Activated gamma-delta T cell treated with Interleukin-2 at 50 U/mL for 16 hours (primary cell): ENCODE measurements at regions not wholly inside any gene's neighbourhood (a gene's known extent, or its start where the extent isn't known, plus 50 kb on each side); places are given as distances from the start of the nearest gene placed in this dataset.

ENCODE experiments used
- DNase-seq: peaks from one replicate; pipeline ENCODE4 v3.0.0-alpha.2; 2020

DNA sequence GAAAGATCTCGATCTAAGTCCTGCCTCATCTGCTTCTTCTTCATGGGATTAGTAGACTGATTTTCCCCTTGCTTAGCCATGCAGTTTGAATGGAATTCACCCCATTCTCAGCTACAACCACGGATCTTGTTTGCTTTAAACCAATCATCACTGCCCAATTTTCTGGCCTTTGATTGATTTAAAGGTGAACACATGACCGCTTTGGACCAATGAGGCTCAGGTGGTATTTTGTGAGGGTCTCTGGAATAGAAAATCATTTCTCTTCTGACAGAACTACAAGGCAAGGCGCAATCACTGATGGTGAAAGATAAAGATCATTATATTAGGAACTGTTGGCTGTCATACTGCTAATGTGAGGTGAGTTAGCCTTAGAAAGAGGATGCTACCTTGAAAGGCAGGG lies 213.0 kb upstream of the PLEKHG7 start:
- DNase-seq = no peak

DNA sequence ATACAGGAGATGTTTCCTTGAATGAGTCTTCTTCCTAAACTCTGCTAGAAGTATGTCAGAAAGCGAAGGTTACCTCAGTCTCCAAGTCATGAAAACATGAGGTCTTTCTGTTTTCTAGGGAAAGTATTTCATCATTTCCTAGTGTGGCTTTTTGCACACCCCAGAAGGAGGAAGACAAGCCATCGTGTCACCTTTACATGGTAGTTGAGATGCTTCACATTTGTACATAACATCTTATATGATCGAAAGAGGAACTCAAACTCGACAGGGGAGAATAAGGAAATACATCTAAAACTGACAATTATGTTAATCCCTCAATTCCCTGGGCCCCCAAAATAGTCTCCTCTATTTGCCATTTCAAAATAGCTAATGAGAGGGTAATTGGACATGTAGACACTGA lies 214.1 kb upstream of the PLEKHG7 start:
- DNase-seq = no peak

- no peak for DNase-seq
Observed at GRCh38 chr12:92487138-92487485, 215.7 kb upstream of the PLEKHG7 start.

- DNase-seq = no peak
Observed at GRCh38 chr12:92486443-92487137, 216.2 kb upstream of the PLEKHG7 start.

GRCh38 chr12:92485351-92486348 lies 217.1 kb upstream of the PLEKHG7 start:
- no peak for DNase-seq

DNA sequence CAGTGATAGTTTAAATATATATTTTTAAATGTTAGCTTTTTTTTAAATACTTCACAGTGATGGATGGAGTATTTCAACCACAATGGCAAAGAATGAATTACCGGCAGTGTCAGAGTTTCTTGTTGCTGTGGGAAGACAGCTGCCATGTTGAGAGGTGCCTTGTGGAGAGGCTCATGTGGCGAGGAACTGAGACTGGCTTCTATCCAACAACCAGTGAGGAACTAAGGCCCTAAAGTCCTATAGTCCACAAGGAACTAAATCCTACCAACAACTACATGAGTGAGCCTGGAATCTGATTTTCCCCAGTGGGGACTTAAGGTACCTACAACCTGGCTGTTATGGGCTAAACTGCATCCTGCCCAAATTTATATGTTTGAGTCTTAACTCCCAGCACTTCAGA lies 220.2 kb upstream of the PLEKHG7 start:
- DNase-seq = no peak

DNA sequence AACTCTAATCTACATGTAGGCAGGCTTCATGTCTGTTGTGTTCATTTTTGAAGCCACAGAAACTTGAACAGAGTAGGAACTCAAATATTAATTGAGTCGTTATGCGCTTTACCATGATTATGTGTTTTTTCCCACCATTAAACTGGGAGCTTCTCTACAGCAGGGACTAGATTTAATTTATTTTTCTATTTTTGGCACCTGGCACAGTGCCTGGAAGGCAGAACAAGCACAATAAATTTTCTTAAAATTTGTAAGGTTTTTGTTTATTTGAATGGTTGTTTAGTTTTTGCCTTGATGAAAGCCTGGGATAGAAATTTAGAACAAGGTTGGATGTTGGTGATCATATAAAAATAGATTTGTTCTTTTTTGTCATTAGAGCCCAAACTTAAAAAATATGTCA lies 221.7 kb upstream of the PLEKHG7 start:
- DNase-seq = no peak

DNA sequence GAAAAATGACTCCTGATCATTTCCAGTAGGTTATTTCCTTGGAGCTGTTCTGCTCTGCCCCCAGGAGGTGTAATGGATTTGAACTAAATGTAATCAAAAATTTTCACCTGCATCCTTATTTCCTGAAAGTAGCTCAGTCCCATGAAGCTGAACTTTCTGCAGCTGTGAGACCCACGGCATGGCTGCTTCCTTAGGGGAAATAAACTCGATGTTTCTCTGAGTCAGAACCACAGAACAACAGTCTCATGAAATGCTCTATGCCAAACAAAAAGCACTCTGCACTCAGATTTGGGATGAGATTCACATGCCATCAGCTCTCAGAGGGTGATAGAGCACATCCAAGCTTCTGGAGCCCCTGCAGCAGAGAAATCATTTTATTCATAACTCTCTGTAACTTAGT lies 224.1 kb upstream of the PLEKHG7 start:
- DNase-seq = no peak

GRCh38 chr12:92476844-92477243 lies 225.9 kb upstream of the PLEKHG7 start:
- no peak for DNase-seq

DNA sequence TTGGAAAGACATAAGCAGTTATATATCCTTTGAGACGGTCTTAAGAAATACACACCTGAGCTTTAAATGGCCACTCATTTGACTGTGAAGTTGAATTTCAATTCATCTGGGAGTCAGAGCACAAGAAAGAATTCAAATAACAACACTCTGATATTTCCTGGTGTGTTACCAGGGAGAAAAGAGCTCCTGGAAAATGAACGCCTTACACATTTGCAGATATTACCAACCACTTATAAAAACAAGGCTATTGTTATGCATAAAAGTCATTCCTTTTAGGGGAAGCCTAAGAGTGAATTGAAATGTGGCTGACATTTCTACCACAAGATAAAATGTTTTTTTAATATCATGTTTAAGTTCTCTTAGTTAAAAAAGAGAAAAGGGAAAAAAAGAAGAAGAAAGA lies 229.2 kb upstream of the PLEKHG7 start:
- DNase-seq = no peak

GRCh38 chr12:92472201-92472600 lies 230.6 kb upstream of the PLEKHG7 start:
- no peak for DNase-seq

DNA sequence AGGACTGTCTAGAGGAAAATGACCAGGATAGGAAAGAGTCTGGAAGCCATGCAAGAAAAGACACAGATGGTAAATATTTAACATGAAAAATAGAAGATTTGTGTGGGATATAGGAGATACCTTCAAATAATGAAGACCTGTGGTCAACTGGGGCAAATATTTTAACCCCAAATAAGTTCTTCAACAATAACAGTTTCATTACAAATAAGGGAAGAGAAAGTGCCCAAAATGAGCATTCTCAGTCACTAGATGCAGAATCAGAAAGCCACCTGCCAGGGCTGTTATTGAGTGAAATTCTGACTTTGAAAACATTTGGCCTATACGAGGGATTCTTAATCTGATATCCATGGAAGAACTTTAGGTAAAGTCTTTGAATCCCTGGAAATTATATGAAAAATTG lies 231.2 kb upstream of the PLEKHG7 start:
- no peak for DNase-seq

DNA sequence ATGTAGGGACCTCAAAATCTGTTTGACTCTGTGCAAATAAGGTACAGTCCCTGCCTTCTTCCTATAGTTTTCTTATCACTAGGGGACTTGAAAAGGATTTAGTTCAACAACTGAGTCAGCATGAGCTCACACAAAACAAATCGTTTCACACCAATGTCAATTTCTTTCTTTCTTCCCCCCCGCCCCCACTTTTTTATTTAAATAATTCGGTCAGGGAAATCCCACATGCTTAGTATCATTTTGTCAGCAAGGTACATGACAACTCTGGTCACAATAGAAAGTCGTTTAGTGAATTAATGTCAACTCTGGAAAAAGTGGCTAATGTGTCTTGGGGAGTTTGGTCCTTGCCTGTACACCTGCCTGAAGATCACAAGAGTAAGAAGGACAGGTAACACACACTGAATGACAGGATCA lies 232.2 kb upstream of the PLEKHG7 start:
- no peak for DNase-seq

DNA sequence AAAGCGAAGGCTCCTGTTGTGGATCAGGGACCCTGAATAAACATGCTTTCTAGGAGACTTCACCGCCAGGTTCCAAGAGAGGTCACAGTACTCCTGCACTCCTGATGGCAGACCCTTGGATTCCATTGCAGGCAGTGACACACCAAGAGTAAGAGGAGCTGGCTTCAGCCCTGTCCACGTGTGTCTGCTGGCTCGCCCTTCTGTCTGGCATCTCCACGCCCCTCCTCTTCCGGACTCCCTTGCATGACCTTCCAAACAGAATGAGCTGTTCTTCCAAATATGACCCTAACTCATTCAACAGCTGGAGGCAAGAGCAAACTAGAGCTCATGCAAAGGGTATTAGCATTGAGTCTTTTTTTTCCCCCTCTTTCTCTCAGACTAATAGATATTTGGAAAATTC lies 233.0 kb upstream of the PLEKHG7 start:
- no peak for DNase-seq

GRCh38 chr12:92468358-92469020 lies 234.3 kb upstream of the PLEKHG7 start:
- no peak for DNase-seq

GRCh38 chr12:92467886-92468285 lies 234.9 kb upstream of the PLEKHG7 start:
- no peak for DNase-seq

GRCh38 chr12:92466391-92467305 lies 236.1 kb upstream of the PLEKHG7 start:
- no peak for DNase-seq

GRCh38 chr12:92465786-92466295 lies 236.9 kb upstream of the PLEKHG7 start:
- DNase-seq = no peak

GRCh38 chr12:92464911-92465310 lies 237.9 kb upstream of the PLEKHG7 start:
- DNase-seq = no peak

- no peak for DNase-seq
Observed at GRCh38 chr12:92463171-92463570, 239.6 kb upstream of the PLEKHG7 start.

GRCh38 chr12:92462527-92462926 lies 240.3 kb upstream of the PLEKHG7 start:
- no peak for DNase-seq

DNA sequence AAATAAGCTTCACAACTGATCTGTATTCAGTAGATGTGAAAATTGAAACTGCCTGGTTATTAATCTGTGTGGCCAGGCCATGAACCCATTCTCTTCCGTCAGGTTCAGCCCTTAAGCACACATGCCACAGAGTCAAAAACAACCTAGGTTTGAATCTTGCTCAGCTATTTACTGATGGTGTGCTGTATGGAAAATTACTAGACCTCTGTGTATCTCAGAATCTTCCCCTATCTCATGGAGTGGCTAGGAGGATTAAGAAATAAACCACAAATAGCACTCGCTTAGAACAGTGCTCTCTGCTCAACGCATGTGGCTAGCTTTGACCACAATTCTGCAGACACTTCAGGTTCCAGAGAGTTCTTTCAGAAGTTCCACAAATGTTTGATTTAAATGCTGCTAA lies 240.7 kb upstream of the PLEKHG7 start:
- no peak for DNase-seq
